GM12878 (cell line): ENCODE measurements at regions not wholly inside any gene's neighbourhood (a gene's known extent, or its start where the extent isn't known, plus 50 kb on each side); places are given as distances from the start of the nearest gene placed in this dataset.

ENCODE experiments used
- ATAC-seq: fragments of 200-7000 bp; cut with Tn5 transposase; 3 replicates; pipeline ENCODE4 v1.9.1; 2020; ENCODE audit warnings: mild to moderate bottlenecking, moderate library complexity
- BruUV-seq: library from RNA; stranded (reverse); fragments of 400-500 nt; replicated peaks from 2 replicates; lab custom pipeline; 2021; lab: Mats Ljungman, UMichigan
- CTCF ChIA-PET: fragments of 300-600 bp; sonication (Branson Sonifier 250); formaldehyde crosslinking; extraction: SDS; loops from one replicate; lab custom pipeline; 2021; ENCODE audit warnings: inconsistent platforms; lab: Yijun Ruan, JAX
- POLR2A ChIA-PET: fragments of 350-600 bp; formaldehyde crosslinking; extraction: SDS; loops from one replicate; lab custom pipeline; 2021; ENCODE audit warnings: inconsistent platforms; lab: Charles Lee
- RAD21 ChIA-PET: fragments of 300-600 bp; sonication (Branson Sonifier 250); formaldehyde crosslinking; loops from one replicate; lab custom pipeline; 2023; ENCODE audit warnings: antibody characterized with exemption; ENCODE audit not compliant: unreplicated experiment; lab: Charles Lee
- SMC1A ChIA-PET: fragments of 300-600 bp; sonication (Branson Sonifier 250); formaldehyde crosslinking; loops from one replicate; lab custom pipeline; 2023; ENCODE audit not compliant: unreplicated experiment, uncharacterized antibody; lab: Charles Lee
- DNase-seq: peaks from one replicate; pipeline ENCODE4 v3.0.0-alpha.2; 2011; ENCODE audit warnings: low read depth, low spot score
- FAIRE-seq: peaks from 3 replicates; lab custom pipeline; 2011; peaks lifted over from hg19 to GRCh38; lab: Jason Lieb, UNC
- H2AFZ ChIP-seq: 2 replicates; pipeline ENCODE4 v1.6.0; 2011; ENCODE audit warnings: low read depth, low read length, control low read depth; ENCODE audit not compliant: control insufficient read depth
- H3K27ac ChIP-seq: 2 replicates; pipeline ENCODE4 v1.5.1; 2011; ENCODE audit warnings: control low read depth; ENCODE audit not compliant: control insufficient read depth, insufficient read depth
- H3K27me3 ChIP-seq, 2 experiments: replicated peaks in 1 of 2; 2 replicates each; pipeline versions ENCODE4 v1.6.0 to v1.6.1; 2011; ENCODE audit warnings: low read length in 1 of 2; ENCODE audit not compliant: control insufficient read depth in 2 of 2, insufficient read depth in 2 of 2
- H3K36me3 ChIP-seq, 2 experiments: 2 replicates each; pipeline ENCODE4 v1.5.1; 2011; ENCODE audit warnings: low read length in 1 of 2; ENCODE audit not compliant: control insufficient read depth in 2 of 2, insufficient read depth in 2 of 2
- H3K4me1 ChIP-seq: 2 replicates; pipeline ENCODE4 v1.6.1; 2011; ENCODE audit warnings: mild to moderate bottlenecking, low read length, moderate library complexity, mixed read lengths; ENCODE audit not compliant: control insufficient read depth, insufficient read depth
- H3K4me2 ChIP-seq: 2 replicates; pipeline ENCODE4 v1.6.0; 2011; ENCODE audit warnings: control low read depth; ENCODE audit not compliant: control insufficient read depth, insufficient read depth
- H3K4me3 ChIP-seq: fragments of 200-600 bp; sonication (generic); 2 replicates; pipeline ENCODE4 v1.5.1; 2016
- H3K79me2 ChIP-seq: 2 replicates; pipeline ENCODE4 v1.6.0; 2011; ENCODE audit warnings: low read length; ENCODE audit not compliant: control insufficient read depth, insufficient read depth
- H3K9ac ChIP-seq: 2 replicates; pipeline ENCODE4 v1.8.0; 2011; ENCODE audit warnings: low read length, control low read depth, mixed read lengths; ENCODE audit not compliant: control insufficient read depth, insufficient read depth
- H3K9me3 ChIP-seq: replicated peaks from 3 replicates; pipeline ENCODE4 v1.5.1; 2011; ENCODE audit warnings: mild to moderate bottlenecking, low read length; ENCODE audit not compliant: control insufficient read depth, insufficient read depth
- H4K20me1 ChIP-seq: 2 replicates; pipeline ENCODE4 v1.6.0; 2011; ENCODE audit not compliant: control insufficient read depth, insufficient read depth
- CHD2 ChIP-seq: IDR thresholded peaks from 2 replicates; pipeline ENCODE4 v1.6.1; 2011; ENCODE audit warnings: low read depth, low read length, improper control_type of control experiment, borderline replicate concordance
- KDM1A ChIP-seq: fragments of 200-600 bp; sonication (generic); IDR thresholded peaks from 2 replicates; pipeline ENCODE4 v1.6.1; 2016; ENCODE audit warnings: borderline replicate concordance
- MTA2 ChIP-seq: fragments of 450-650 bp; IDR thresholded peaks from 2 replicates; pipeline ENCODE4 v1.6.1; 2016; ENCODE audit warnings: low read depth, mild to moderate bottlenecking, moderate library complexity
- NR2F1 ChIP-seq: fragments of 450-650 bp; conservative IDR thresholded peaks from 2 replicates; pipeline ENCODE4 v1.6.1; 2017; ENCODE audit warnings: mild to moderate bottlenecking
- PAX5 ChIP-seq: IDR thresholded peaks from 2 replicates; pipeline ENCODE4 v1.6.1; 2011; ENCODE audit warnings: low read depth, low read length, borderline replicate concordance
- WGBS: methylation state at CpG from one replicate; pipeline ENCODE4 v1.1.6; 2016; ENCODE audit warnings: low lambda C conversion rate; ENCODE audit not compliant: insufficient replicate concordance, insufficient coverage; ENCODE audit errors: missing lambda C conversion rate; 5-methylcytosine and 5-hydroxymethylcytosine counted together
- in situ Hi-C: fragments of 300-500 bp; cut with MboI; formaldehyde crosslinking; loops from 9 replicates; pipeline ENCODE4 v1.14.3; 2018; ENCODE audit warnings: mixed read lengths
- intact Hi-C: fragments of 100-400 bp; cut with micrococcal nuclease; formaldehyde crosslinking; loops from one replicate; pipeline ENCODE4 v1.14.2; 2022; ENCODE audit not compliant: unreplicated experiment
- TF ChIP-seq, protein P1 (sequence below): IDR thresholded peaks from 2 replicates; pipeline ENCODE4 v1.6.1; 2011; ENCODE audit warnings: mild to moderate bottlenecking, low read depth, low read length, moderate library complexity; ENCODE audit not compliant: insufficient replicate concordance
- TF ChIP-seq, protein P2 (sequence below): IDR thresholded peaks from 2 replicates; pipeline ENCODE4 v1.6.1; 2011; ENCODE audit warnings: low read depth, low read length, improper control_type of control experiment, borderline replicate concordance

DNA sequence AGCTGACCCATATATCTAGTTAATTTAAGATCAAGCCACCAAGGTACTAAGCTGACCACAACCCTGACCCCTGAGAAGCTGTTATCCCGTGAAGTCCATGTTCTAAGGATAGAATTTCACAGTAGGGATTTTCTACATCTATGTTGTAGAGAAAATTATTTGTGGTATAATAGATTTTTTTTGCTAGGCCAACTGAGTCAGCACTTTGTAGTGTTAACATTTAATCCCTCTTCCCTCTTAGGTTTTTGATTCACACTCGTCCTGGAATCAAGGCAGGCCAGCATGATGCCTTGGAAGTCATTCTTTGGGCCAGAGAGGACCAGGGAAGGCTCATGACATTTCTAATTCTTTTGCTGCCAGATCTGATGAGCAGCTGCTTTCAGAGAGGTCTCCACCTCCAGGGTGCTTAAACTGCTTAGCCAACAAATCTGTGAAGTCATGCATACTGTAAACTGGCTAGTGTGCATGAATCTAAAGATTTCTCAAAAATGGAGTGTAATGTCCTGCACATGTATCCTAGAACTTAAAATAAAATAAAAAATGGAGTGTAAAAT is 102.5 kb downstream of the RBM43 start:
- in situ Hi-C loops (no loop called here), intact Hi-C loops (no loop called here)
- ATAC-seq (no peak), DNase-seq (no peak), FAIRE-seq (no peak)
- Histone ChIP-seq H4K20me1 (no peaks in the 10 kb centered on the region), H3K4me1 (no peaks in the 10 kb centered on the region), H3K9ac (no peak overlapping the region), H3K36me3 (no peaks in the 10 kb centered on the region), H3K4me3 (no peak overlapping the region), H3K27me3 (no peaks in the 10 kb centered on the region), H3K9me3 (no peaks in the 10 kb centered on the region), H3K79me2 (no peaks in the 10 kb centered on the region), H3K4me2 (no peak overlapping the region), H2AFZ (no peak overlapping the region), H3K27ac (no peak overlapping the region)
- TF ChIP-seq NR2F1, result no peak
- no peak for TF ChIP-seq CHD2
- ChIA-PET SMC1A (no interaction called here), CTCF (no interaction called here), RAD21 (no interaction called here), POLR2A (no interaction called here)
- WGBS, result 0% methylated on average over 2 of the region's 2 CpGs
- BruUV-seq, result no TSS peak

DNA sequence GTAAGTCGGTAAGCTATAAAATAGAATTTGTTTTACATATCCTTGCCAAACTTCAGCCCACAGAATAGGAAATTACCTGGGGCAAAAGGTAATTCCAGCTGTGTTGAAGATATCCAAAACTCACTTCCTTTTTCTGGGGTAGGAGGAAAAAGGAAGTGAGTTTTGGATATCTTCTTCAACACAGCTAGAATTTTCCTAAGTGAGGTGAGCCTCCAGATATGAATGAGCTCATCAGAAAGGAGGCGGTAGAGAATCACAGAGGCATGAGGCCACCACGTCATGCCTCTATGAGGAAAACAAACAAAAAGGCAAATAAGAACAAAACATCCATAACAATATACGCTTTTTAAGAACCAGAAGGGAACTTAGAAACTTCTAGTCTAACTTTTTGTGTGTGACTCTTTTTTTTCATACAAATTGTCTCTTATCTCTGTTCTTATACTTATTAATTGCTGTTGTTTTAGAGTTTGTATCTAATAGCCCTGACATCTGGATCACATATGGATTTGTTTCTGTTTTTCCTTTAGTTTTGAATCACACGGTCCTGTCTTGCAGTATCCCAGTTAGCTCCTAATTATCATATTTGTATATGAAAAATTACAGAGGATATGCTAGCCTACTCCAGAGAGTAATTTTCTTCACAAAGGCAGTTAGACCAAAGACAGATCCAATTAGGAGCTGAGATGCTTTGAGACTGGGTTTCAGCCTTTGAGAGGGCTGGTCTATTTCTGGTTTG is 104.5 kb downstream of the RBM43 start:
- no TSS peak for BruUV-seq
- Histone ChIP-seq H3K4me2 (no peak overlapping the region), H3K4me3 (no peak overlapping the region), H3K79me2 (no peaks in the 10 kb centered on the region), H3K9me3 (no peaks in the 10 kb centered on the region), H4K20me1 (no peaks in the 10 kb centered on the region), H3K9ac (no peak overlapping the region), H3K4me1 (no peaks in the 10 kb centered on the region), H2AFZ (no peak overlapping the region), H3K27me3 (0 out of 4 replicates have a peak, but pooled peaks cover 0 to 2% of the 10 kb centered on the region in 2 experiments), H3K27ac (no peak overlapping the region), H3K36me3 (no peaks in the 10 kb centered on the region)
- DNase-seq (no peak), ATAC-seq (no peak), FAIRE-seq (no peak)
- ChIA-PET RAD21 (no interaction called here), POLR2A (no interaction called here), SMC1A (interaction anchor here (2.0 kb wide), 1 partner anchor 9 kb away, joined by 7 read pairs; no protein-coding TSS in a partner anchor), CTCF (interaction anchor here (1.4 kb wide), 1 partner anchor 82 kb away, joined by 5 read pairs; no protein-coding TSS in a partner anchor)
- TF ChIP-seq KDM1A (no peak), MTA2 (no peak), PAX5 (no peak)
- TF ChIP-seq, protein P1, sequence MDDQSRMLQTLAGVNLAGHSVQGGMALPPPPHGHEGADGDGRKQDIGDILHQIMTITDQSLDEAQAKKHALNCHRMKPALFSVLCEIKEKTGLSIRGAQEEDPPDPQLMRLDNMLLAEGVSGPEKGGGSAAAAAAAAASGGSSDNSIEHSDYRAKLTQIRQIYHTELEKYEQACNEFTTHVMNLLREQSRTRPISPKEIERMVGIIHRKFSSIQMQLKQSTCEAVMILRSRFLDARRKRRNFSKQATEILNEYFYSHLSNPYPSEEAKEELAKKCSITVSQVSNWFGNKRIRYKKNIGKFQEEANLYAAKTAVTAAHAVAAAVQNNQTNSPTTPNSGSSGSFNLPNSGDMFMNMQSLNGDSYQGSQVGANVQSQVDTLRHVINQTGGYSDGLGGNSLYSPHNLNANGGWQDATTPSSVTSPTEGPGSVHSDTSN, result no peak
- TF ChIP-seq, protein P2, sequence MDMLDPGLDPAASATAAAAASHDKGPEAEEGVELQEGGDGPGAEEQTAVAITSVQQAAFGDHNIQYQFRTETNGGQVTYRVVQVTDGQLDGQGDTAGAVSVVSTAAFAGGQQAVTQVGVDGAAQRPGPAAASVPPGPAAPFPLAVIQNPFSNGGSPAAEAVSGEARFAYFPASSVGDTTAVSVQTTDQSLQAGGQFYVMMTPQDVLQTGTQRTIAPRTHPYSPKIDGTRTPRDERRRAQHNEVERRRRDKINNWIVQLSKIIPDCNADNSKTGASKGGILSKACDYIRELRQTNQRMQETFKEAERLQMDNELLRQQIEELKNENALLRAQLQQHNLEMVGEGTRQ, result no peak
- 34% methylated on average over 5 of the region's 5 CpGs for WGBS
- intact Hi-C loops (no loop called here), in situ Hi-C loops (no loop called here)
